HG02884 (cell line): ENCODE measurements at regions not wholly inside any gene's neighbourhood (a gene's known extent, or its start where the extent isn't known, plus 50 kb on each side); places are given as distances from the start of the nearest gene placed in this dataset.
"Not testable (repeated sequence)": the region's sequence is repeated elsewhere in the genome, so short reads cannot be mapped to it uniquely, and the experiment has no call there.

Experiments used
- ATAC-seq: cut with Tn5 transposase; IDR thresholded peaks from one replicate; pipeline ENCODE4 v1.9.1; 2021; ENCODE audit warnings: mild to moderate bottlenecking, moderate library complexity; ENCODE audit not compliant: unreplicated experiment

GRCh38 chr2:8606649-8607550, 75.0 kb upstream of the ID2 start:
- peak; percentile 3 for ATAC-seq

GRCh38 chr2:8607606-8608005, 74.2 kb upstream of the ID2 start:
- no peak for ATAC-seq

DNA sequence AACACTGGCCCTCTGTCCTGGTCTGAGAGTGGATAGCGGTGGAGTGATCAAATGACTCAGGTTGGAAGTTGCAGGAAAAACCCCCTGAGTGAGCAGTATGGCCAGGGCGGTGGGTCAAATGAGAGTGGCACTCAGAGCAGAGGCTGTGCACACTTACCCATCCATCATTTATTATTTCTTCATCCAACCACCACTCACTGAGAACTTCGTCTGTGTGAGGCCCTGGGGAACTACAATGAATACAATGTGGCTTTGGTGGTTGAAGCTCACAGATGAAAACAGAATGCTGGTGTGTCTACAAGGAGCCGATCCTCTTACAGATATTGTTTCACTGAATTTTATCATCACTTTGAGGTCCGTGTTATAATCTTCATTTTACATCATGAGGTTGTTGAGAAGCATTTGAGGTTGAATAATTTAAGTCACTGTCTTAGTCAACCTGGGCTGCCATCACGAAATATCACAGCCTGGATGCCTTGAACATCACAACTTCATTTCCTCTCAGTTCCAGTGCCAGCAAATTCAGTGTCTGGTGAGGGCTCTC, 73.4 kb upstream of the ID2 start:
- no peak for ATAC-seq

DNA sequence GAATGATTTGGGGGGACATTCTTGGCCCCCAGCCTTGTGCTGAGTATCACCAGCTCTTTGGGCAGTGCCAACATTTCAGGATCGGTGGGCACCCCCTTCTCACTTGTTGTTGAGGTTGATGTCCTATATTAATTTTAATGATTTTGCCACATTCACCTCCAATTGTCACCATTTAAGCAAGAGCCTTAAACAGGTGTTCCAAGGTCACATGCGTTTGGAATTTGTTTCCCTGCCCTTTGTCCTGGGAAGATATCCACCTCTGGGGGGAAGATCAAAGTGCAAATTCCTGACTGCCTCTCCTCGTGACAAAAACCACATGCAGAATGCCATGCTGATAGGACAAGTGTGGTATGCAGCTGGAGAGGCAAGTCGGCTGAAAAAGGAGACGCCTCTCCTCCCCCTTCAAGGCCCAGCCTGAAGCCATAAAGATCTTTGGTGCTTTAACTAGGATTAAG, 72.5 kb upstream of the ID2 start:
- no peak for ATAC-seq

DNA sequence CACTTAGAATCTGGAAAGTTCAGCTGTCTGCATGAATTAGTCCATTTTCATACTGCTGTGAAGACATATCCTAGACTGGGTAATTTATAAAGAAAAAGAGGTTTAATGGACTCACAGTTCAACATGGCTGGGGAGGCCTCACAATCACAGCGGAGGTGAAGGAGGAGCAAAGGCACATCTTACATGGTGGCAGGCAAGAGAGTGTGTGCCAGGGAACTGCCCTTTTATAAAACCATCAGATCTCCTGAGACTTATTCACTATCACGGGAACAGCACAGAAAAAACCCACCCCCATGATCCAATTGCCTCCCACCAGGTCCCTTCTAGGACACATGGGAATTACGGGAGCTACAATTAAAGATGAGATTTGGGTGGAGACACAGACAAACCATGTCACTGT, 71.1 kb upstream of the ID2 start:
- not testable (repeated sequence) for ATAC-seq

DNA sequence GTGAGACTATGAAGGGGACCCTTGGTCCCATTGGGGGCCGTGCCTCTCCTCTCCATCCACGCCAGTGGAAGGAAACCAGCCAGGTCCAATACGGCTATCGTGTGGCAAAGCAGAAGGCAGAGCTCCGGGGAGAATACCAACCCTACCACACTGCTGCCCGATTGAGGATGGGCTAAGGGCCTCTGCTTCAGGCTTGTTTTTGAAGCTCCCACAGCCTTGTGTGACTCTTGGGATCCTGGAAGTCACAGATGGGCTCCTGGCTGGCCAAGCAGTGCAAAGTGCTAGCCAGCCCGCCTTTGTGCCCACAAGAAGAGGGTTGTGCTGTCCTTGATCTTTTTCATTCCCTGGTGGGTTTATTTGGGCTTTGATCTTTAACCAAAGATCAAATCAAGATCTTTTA, 70.6 kb upstream of the ID2 start:
- ATAC-seq, result no peak

- ATAC-seq, result no peak
Observed at GRCh38 chr2:8611700-8612099, 70.2 kb upstream of the ID2 start.

DNA sequence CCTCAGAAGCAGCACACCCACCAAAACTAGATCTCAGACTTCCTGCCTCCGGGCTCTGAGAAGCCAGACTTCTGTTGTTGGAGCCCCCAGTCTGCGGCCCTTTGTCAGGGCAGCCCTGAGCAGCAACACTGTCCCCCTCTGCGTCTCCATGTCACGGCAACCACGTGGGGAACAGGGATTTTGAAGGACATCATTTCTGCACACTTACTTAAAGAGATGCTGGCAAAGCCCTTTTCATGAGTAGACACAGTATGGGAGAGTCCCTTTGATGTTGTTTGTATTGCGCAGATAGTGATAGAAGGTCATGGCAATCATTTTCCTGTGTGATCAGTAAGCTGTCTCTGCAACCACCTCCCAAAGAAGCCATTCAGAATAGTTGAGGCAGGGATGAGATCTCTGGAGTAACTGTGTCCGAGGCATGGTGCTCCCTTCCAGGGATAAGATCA, 69.1 kb upstream of the ID2 start:
- no peak for ATAC-seq

- ATAC-seq, result not testable (repeated sequence)
Observed at GRCh38 chr2:8613207-8613999, 68.5 kb upstream of the ID2 start.

DNA sequence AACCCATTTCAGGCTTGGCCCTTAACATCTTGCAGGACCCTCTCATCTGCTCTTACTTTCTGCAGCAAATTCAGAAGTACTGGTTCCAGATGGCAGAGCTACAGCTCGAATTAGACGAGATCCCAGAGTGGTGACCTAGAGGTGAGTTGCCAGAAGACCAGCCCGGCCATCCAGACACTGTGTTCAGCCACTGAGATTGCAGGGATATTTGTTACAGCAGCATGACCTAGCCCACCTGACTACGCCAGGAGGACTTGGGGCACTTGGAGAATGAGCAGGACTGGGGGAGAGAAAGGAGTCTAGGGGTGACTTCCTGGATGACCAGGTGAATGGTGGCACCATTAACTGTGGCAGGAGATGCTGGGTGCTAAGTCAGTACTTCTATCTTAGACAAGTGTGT, 67.2 kb upstream of the ID2 start:
- no peak for ATAC-seq

GRCh38 chr2:8615252-8615575, 66.6 kb upstream of the ID2 start:
- no peak for ATAC-seq

GRCh38 chr2:8615576-8616281, 66.1 kb upstream of the ID2 start:
- no peak for ATAC-seq

GRCh38 chr2:8617048-8617447, 64.8 kb upstream of the ID2 start:
- no peak for ATAC-seq

- ATAC-seq, result no peak
Observed at GRCh38 chr2:8617590-8617989, 64.3 kb upstream of the ID2 start.

DNA sequence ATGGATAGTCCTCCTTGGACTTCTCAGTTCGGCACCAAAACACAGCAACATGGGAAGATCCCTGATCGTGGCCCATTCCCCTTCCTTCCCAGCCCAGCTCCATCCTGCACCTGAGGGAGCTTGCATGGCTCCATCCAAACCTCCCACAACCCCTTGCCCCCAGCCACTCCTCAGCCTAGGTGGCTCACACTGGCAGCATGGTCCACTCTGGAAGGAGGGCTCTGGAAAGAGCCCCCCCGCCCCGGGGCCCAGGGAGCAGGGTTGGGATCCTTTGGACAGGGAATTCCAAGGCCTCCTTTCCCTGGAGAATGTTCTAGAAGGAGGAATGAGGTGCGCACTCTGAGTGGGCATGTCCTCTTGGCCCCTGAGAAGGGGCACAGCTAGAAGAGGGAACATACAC, 62.8 kb upstream of the ID2 start:
- ATAC-seq, result no peak

DNA sequence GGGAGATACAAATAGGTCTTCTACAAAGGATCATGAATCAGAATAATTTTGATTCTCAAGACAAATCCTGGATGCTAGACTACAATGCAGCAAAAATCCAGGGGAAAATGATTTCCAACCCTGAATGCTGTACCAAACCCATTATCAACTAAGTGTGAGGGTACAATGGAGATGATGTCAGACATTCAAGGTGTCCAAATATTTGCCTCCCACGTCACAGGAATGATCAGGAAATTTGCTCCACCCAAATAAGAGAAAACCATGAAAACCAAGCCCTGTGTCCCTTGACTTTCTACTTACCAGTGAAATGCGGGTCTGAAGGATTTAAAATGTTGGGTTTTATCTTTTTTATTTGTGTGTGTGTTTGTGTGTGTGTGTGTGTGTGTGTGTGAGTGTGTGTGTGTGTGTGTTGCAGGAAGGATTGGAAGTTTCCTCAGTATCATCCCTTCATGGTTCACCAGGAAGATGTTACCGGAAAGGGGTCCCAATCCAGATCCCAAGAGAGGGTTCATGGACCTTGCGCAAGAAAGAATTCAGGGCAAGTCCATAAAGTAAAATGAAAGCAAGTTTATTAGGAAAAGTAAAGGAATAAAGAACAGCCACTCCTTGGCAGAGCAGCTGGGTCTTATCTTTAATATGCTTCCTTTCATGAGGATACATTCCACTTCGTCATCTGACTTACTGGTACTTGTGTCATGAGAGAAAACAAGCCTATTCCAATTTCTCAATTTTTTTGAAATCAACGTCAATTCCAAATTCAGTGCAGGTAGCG, 61.1 kb upstream of the ID2 start:
- ATAC-seq, result no peak

- ATAC-seq, result no peak
Observed at GRCh38 chr2:8622199-8622911, 59.5 kb upstream of the ID2 start.

GRCh38 chr2:8622924-8623465, 58.9 kb upstream of the ID2 start:
- no peak for ATAC-seq

GRCh38 chr2:8623576-8623957, 58.3 kb upstream of the ID2 start:
- no peak for ATAC-seq
